SW 1271 (cell line): ENCODE measurements at regions not wholly inside any gene's neighbourhood (a gene's known extent, or its start where the extent isn't known, plus 50 kb on each side); places are given as distances from the start of the nearest gene placed in this dataset.

Experiments used
- DNase-seq, 2 experiments: peaks; one replicate each; lab custom pipeline; 2025; lab: John Stamatoyannopoulos, UW

DNA sequence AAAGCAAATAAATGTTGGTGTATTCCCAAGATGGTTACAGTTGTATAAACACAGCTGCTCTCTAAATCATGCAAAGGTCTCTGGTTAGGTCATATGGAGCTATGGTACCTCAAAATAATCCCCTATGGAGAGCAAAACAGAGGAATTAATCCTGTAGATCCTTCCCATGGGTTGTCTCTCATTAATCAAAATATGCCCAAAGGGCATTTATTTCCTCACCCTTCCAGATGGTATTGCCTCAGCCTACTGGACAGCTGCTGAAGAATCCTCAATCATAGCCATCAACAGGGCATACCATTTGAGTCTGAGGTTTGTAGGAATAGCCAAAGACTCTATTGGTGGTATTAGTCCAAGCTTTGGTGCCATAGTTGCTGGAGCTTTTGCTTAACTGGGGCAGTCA, 360.9 kb downstream of the RPL10L start:
- DNase-seq: no peak

DNA sequence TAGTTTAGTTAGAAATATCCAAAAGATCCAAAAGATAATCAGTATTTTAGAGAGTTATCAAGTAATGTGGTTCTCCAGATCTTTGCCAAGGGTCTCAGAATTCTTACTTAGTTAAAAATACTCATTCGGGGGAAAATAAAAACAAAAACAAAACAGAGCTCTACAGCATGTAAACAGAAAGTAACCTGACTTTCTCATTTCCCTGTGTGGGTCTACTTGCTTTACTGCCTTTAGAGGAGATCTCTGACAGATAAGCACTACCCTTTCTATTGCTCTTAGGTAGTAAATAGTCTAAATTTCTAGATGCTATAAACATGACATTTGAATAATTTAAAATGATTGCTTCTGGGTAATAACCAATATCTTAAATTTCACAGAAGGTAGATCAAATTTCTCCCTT, 371.8 kb downstream of the RPL10L start:
- DNase-seq: no peak

DNA sequence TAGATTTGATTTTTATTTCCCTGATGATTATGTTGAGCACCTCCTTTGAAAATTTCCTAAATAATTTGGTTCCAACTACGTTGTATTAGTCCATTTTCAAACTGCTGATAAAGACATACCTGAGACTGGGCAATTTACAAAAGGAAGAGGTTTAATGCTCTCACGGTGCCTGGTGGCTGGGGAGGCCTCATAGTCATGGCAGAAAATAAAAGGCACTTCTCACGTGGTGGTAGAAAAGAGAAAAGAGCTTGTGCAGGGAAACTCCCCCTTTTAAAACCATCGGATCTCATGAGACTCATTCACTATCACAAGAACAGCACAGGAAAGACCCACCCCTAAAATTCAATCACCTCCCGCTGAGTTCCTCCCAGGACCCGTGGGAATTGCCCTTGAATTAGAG, 372.3 kb downstream of the RPL10L start:
- no peak for DNase-seq

DNA sequence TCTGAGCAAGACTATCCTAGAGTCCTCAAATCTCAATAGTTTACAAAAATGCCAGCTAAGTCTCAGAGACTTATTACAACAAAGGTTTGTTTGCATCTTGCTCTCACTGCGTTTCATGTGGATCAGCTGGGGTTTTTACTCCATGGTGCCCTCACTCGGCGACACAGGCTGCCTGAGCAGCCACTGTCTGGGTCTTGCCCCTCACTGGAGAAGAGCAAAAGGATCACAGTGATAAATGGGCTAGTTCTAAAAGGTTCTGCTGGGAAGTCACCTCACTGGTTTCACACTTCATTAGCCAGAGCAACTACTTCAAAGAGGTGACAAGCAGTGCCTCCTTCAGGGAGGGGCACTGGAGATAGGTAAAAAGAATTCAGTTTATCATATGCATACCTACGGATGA, 392.0 kb downstream of the RPL10L start:
- DNase-seq: no peak

DNA sequence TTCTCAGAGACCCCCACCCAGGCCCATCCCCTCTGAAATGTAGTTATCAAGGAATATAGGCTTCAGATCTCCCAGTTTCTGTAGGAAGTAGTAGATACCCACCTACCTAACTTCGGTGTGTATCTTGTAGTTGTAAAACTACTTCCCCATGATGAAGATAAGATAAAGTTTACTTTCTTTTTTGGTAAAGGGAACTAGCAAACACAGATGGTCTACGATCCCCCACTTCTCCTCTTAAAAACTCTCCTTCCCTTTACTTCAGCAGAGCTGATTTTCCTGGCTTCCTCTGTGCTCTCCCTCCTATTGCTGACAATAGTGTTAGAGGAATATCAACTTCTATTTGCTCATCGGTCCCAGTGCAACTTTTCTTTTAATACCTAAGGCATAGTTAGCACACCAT, 395.2 kb downstream of the RPL10L start:
- DNase-seq: no peak

DNA sequence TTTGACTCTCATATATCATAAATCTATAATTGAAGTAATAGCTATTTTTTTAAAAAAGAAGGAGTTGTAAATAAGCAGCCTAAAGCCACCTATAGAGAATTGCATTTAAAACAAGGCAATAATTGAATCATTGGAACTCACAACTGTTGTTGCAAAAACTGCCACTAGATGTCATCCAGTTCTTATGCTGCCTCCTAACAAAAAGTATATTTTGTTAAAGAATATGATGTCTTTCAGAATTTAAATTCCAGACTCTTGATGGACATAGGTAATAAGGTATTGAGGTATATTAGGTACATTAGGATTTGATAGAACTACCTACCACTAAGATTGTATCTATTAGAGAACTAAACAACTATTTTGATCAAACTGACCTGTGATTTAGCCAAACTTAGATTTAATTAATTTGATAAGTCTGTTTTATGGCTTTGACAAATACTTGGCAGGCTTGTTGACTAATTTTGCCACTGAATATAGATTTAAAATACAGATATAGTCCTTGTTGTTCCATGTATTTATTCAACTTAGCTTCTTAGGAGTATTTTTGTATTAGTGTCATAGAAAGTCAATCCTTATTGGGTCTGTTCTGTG, 401.4 kb downstream of the RPL10L start:
- peak; percentile 2 to 42 for DNase-seq

DNA sequence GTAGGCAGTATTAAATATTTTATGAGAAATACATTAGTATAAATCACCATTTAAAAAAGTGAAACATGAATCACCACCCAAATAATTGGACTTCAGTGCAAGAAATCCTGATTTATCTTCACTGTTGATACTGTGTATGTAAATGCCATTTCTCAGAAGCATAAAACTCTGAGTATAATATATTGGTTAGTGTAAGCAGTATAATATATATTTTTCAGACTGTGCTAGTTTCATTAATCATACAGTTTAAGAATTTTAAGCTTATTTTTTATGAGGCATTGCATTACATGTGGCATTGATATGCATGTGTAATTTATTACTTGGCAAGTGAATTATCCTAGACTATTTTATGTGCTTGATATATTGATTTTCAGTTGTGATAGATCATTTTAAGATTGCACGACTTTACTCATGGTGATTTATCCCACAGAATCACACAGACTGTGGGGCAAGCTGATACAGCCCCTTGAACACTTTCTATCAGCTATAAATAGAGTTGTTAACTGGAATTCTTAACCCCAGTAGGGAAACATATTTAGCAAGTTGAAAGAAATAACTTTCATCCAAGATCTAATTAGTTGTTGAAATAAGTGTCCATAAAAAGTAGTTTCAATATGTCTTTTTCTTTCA, 403.5 kb downstream of the RPL10L start:
- DNase-seq: no peak

DNA sequence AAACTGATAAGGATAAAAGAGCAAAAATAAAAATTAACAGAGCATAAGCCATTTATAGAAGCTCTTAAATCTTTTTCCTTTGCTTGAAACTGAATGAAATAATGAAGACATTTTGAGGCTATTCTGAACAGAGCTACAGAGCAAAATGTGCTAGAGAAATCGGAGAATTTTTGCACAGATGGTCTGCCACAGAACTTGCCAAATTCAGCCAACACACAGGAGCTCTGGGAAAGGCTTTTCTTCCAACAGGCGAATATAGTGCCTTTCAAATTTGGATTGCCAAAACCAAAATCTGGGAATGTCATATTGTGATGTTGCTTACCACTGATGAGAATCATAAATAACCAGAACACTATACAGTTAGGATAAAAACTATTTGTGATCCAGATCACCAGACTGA, 406.3 kb downstream of the RPL10L start:
- no peak for DNase-seq

DNA sequence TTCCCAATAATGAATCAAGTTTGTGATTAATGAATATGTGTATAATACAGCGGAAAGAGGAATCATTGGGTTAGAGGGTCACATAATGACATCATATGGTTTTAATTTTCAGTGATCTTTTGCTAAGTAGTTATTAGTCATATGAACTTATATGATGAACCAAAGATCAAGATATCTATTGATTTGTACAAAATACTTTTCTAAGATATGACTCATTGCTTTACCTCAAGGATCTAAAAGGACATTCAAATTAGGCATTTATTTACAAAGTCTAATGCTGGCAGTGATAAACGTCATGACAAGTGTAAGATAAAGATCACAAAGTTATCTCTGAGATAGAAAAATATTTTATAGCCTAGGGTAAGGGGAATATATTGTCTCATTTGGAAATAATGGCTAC, 417.8 kb downstream of the RPL10L start:
- no peak for DNase-seq

DNA sequence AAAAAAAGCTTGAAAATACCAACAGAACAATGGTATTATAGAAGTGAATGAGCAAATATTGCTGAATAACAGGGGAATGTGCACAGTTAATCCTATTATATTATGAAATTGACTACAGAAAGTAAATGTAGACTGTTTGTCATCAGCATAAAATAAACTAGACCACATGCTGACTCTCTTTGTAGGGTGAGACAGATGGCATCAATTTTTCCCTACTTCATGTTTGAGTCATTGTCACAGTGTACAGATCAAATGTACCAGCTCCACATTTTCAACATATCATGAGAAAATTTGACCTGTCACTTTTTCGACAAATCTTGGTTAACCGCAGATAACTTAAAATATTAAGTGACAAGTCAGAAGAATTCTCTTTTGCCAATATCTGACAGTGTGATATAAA, 421.0 kb downstream of the RPL10L start:
- DNase-seq: no peak

DNA sequence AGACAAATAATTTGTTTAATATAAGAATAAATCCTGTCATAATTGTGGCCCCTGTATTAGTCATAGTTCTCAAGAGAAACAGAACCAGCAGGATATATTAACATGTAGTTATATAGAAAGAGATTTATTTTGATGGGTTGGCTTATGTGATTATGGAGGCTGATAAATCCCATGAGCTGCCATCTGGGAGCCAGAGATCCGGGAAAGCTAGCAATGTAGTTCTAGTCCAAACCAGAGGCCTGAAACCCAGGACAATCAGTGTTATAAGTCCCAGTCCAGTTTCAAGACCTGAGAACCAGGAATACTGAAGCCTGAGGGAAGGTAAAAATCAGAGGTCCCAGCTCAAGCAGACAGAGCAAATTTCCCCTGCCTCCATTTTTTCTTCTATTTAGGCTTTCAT, 435.8 kb downstream of the RPL10L start:
- no peak for DNase-seq

DNA sequence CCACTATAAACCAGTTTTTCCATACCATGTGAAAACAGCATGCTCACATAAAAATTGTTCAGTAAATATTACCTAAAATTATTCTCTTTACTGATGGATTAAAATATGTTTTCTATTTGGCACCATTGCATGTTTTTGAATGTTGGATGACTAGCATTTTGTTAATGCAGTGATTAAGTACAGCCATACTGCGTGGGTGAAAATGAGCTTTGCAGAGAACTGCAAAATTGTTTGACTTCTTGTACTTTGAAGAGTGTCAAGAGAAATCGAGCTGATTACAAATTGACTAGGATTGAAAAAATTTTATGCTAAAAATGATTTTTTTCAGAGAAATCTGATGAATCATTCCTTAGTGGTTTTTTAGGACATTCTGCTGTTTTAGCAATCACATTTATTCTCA, 452.9 kb downstream of the RPL10L start:
- no peak for DNase-seq

DNA sequence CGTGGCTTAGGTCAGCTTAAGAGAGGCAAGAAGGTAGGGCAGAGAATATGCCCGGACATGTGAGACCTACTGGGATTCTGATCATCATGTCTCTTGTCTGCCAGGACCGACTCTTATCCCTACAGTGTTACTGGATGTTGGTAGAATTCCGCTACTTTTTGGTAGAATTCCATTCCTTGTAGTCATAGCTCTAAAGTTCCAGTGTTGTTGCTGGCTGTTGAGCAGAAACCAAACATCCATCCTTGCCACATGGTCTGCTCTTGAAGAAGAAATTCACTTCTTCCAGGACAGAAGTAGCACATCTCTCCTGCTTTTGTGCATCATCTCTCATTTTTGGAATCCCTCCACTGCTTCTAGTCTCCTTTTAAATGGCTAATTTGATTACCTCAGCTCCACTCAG, 453.7 kb downstream of the RPL10L start:
- DNase-seq: no peak
